ENCODE measurements at regions not wholly inside any gene's neighbourhood (a gene's known extent, or its start where the extent isn't known, plus 50 kb on each side); places are given as distances from the start of the nearest gene placed in this dataset.

DNA sequence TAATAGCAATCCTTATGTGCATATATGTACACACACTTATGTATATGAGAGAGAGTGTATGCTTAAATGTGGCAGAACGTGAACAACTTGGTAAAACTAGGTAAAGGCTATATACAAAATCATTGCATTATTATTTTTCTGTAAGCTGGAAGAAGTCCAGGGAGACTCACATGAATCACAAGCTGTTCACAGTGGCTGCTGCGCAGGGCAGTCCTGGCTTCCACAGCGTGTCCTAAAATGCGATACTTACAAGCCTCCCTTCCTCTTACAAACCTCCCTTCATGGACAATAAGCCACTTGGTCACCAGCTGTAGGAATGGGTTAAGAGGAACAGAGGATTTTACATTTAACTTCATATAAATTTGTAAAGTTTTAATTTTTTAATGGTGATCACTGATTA is 114.9 kb upstream of the AGAP1 start:
- TF ChIP-seq CTCF (IDR thresholded peaks at IDR 0.05) = no peak
- no peak for TF ChIP-seq POLR2A (IDR thresholded peaks at IDR 0.05)
